ENCODE measurements at regions not wholly inside any gene's neighbourhood (a gene's known extent, or its start where the extent isn't known, plus 50 kb on each side); places are given as distances from the start of the nearest gene placed in this dataset.

DNA sequence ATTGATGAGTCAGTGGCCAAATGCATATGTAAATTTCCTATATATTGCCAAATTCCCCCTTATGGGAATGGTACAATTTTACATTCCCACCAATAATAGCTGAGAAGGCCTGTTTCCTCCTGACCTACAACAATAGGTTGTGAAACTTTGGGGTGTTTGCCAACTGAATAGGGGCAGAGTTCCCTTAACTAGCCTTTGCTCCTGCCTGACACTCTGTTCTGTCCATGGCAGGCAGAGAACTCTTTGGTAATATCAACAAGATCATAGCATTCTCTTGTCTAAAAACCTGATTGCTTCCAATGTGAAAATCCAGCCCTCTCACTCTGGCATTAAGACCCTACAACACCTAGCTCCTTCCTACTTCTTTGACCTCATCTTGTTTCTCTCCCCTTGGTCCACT lies 149.7 kb downstream of the HAPSTR1 start:
- TF ChIP-seq, protein P1, sequence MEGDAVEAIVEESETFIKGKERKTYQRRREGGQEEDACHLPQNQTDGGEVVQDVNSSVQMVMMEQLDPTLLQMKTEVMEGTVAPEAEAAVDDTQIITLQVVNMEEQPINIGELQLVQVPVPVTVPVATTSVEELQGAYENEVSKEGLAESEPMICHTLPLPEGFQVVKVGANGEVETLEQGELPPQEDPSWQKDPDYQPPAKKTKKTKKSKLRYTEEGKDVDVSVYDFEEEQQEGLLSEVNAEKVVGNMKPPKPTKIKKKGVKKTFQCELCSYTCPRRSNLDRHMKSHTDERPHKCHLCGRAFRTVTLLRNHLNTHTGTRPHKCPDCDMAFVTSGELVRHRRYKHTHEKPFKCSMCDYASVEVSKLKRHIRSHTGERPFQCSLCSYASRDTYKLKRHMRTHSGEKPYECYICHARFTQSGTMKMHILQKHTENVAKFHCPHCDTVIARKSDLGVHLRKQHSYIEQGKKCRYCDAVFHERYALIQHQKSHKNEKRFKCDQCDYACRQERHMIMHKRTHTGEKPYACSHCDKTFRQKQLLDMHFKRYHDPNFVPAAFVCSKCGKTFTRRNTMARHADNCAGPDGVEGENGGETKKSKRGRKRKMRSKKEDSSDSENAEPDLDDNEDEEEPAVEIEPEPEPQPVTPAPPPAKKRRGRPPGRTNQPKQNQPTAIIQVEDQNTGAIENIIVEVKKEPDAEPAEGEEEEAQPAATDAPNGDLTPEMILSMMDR (IDR thresholded peaks at IDR 0.05; ENCODE audit: insufficient read depth, low read depth, low read length) = no peak
- CTCF ChIA-PET = no interaction called here
- Histone ChIP-seq H3K27me3 (ENCODE audit: control insufficient read depth, insufficient read depth, low read length) (no peaks in the 10 kb centered on the region), H3K4me3 (ENCODE audit: low read depth, low read length) (no peak overlapping the region), H3K36me3 (ENCODE audit: control insufficient read depth, insufficient read depth, low read length) (no peaks in the 10 kb centered on the region)
- POLR2A ChIA-PET = no interaction called here
- no peak for DNase-seq (ENCODE audit: low read depth)

DNA sequence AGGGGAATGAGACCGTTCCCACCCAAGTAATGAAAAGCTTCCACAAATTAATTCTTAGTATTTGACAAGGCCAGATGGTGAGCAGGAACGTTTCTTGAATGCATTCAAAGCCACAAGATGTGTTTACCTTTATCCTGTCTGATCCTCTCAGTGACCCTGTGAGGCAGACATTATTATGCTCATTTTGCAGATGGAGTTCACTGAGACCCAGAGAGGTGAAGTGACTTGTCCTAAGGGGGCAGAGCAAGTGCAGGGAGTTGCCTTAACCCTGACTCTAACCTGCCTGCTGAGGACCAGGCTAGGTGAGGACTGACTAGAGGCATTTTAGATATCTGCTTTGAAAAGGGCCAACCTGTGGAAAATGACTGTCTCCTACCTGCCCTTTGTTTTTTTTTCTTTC lies 156.7 kb downstream of the HAPSTR1 start:
- Histone ChIP-seq H3K4me3 (ENCODE audit: low read depth, low read length) (no peak overlapping the region), H3K27me3 (ENCODE audit: control insufficient read depth, insufficient read depth, low read length) (no peaks in the 10 kb centered on the region), H3K36me3 (ENCODE audit: control insufficient read depth, insufficient read depth, low read length) (no peaks in the 10 kb centered on the region)
- DNase-seq (ENCODE audit: low read depth) = no peak
- ChIA-PET CTCF (interaction anchor here (0.6 to 1.1 kb wide), 2 partner anchors 10 to 64 kb away, joined by 3 to 6 read pairs; no protein-coding TSS in a partner anchor), POLR2A (no interaction called here)
- TF ChIP-seq, protein P1 (IDR thresholded peaks at IDR 0.05; ENCODE audit: insufficient read depth, low read depth, low read length) = no peak

DNA sequence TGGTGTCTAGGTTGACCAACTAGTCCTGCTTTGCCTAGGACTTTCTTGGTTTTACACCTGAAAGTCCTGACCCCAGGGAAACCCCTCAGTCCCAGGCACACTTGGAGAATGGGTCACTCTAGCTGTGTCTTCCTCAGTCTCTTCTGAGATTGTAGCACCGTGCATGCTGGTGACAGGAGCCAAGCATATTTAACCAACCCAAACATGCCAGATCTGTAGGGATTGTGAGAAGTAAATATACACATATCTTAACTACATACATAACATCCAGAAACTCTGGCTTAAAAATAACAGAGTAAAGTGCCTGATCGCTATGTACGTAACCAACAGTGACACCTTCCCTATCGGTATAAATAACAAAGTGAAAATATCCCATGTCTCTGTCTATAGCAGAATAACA lies 158.1 kb downstream of the HAPSTR1 start:
- no peaks in the 10 kb centered on the region for H3K36me3 ChIP-seq (ENCODE audit: control insufficient read depth, insufficient read depth, low read length)
- ChIA-PET POLR2A (no interaction called here), CTCF (no interaction called here)
- TF ChIP-seq, protein P1 (IDR thresholded peaks at IDR 0.05; ENCODE audit: insufficient read depth, low read depth, low read length) = no peak
- H3K27me3 ChIP-seq (ENCODE audit: control insufficient read depth, insufficient read depth, low read length) = no peaks in the 10 kb centered on the region
- no peak overlapping the region for H3K4me3 ChIP-seq (ENCODE audit: low read depth, low read length)
- no peak for DNase-seq (ENCODE audit: low read depth)

DNA sequence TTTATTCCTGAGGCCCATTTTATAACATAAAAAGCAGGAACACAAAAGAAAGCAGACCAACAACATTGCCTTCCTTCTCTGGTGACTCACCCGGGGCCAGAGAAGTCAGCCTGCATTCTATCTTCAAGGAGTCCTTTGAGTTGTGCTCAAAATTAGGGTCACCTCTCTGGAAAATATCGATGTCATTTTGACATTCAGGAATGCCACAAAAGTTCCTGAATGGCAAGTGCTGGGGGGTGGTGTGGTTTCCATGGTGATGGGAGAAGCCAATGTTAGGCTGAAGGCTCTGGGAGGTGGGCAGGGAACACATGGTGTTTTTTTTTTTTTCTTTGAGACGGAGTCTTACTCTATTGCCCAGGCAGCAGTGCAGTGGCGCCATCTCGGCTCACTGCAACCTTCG lies 159.6 kb downstream of the HAPSTR1 start:
- no peak overlapping the region for H3K4me3 ChIP-seq (ENCODE audit: low read depth, low read length)
- H3K36me3 ChIP-seq (ENCODE audit: control insufficient read depth, insufficient read depth, low read length) = no peaks in the 10 kb centered on the region
- TF ChIP-seq, protein P1 (IDR thresholded peaks at IDR 0.05; ENCODE audit: insufficient read depth, low read depth, low read length) = no peak
- POLR2A ChIA-PET = no interaction called here
- DNase-seq (ENCODE audit: low read depth) = no peak
- H3K27me3 ChIP-seq (ENCODE audit: control insufficient read depth, insufficient read depth, low read length) = no peaks in the 10 kb centered on the region
- CTCF ChIA-PET = no interaction called here

DNA sequence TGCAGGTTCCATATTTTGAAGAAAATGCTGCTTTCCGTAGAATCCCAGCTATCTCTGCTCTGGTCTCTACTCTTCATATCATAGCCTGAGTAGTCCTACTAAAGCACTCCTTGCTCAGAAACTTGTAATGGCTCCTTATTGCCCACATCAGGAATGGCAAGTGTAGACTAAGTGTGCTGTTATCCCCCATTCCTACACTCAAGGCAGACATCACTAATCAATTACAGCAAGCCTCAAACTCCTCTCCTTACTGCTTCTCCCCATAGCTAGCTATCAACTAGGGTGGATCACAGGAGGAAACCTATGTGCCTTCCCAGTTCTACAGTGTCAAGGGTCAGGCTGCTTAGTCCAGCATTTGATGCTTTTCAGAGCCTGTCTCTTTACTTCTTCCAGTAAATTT lies 163.4 kb downstream of the HAPSTR1 start:
- Histone ChIP-seq H3K27me3 (ENCODE audit: control insufficient read depth, insufficient read depth, low read length) (no peaks in the 10 kb centered on the region), H3K36me3 (ENCODE audit: control insufficient read depth, insufficient read depth, low read length) (no peaks in the 10 kb centered on the region), H3K4me3 (ENCODE audit: low read depth, low read length) (no peak overlapping the region)
- ChIA-PET POLR2A (no interaction called here), CTCF (interaction anchor here (1.2 to 1.6 kb wide), 2 partner anchors 10 to 18 kb away, joined by 5 to 7 read pairs; no protein-coding TSS in a partner anchor)
- TF ChIP-seq, protein P1 (IDR thresholded peaks at IDR 0.05; ENCODE audit: insufficient read depth, low read depth, low read length) = no peak
- DNase-seq (ENCODE audit: low read depth) = no peak

All from BJ (cell line).